HepG2 (cell line): ENCODE measurements at regions not wholly inside any gene's neighbourhood (a gene's known extent, or its start where the extent isn't known, plus 50 kb on each side); places are given as distances from the start of the nearest gene placed in this dataset.

Experiments used
- ATAC-seq: fragments of 200-7000 bp; cut with Tn5 transposase; 3 replicates; pipeline ENCODE4 v1.9.1; 2020; ENCODE audit warnings: mild to moderate bottlenecking, moderate library complexity
- BruUV-seq: library from RNA; stranded (reverse); fragments of 400-500 nt; replicated peaks from 2 replicates; lab custom pipeline; 2021; lab: Mats Ljungman, UMichigan
- CTCF ChIA-PET: fragments of 300-600 bp; formaldehyde crosslinking; extraction: SDS; loops from one replicate; lab custom pipeline; 2021; ENCODE audit warnings: low total read pairs, inconsistent platforms, low intra/inter-chr PET ratio; lab: Yijun Ruan, JAX
- POLR2A ChIA-PET: fragments of 350-600 bp; sonication (Branson Sonifier 250); formaldehyde crosslinking; loops from one replicate; lab custom pipeline; 2020; ENCODE audit warnings: antibody characterized with exemption, inconsistent platforms; lab: Yijun Ruan, JAX
- DNase-seq: peaks from one replicate; pipeline ENCODE4 v3.0.0-alpha.2; 2015; ENCODE audit warnings: low spot score
- FAIRE-seq: peaks from 3 replicates; lab custom pipeline; 2011; peaks lifted over from hg19 to GRCh38; lab: Jason Lieb, UNC
- H2AFZ ChIP-seq: one replicate; pipeline ENCODE4 v1.6.1; 2011; ENCODE audit warnings: low read length, inconsistent platforms
- H3K27ac ChIP-seq: fragments of 300-600 bp; 3 replicates; pipeline ENCODE4 v1.8.0; 2011; ENCODE audit warnings: mixed run types, mild to moderate bottlenecking, mixed read lengths, low read length, inconsistent platforms; ENCODE audit not compliant: insufficient read depth; ENCODE audit errors: extremely low read length
- H3K27me3 ChIP-seq, 2 experiments: fragments of 200-600 bp in 1 of 2; 2 replicates in 1 of 2; 3 replicates in 1 of 2; pipeline versions ENCODE4 v1.6.0 to v1.8.0; 2011; ENCODE audit warnings: low read length in 2 of 2, mild to moderate bottlenecking in 2 of 2, moderate library complexity in 2 of 2, inconsistent platforms in 1 of 2; ENCODE audit not compliant: insufficient read depth in 2 of 2, control insufficient read depth in 1 of 2
- H3K36me3 ChIP-seq, 2 experiments: fragments of 200-600 bp in 1 of 2; replicated peaks in 1 of 2; 2 replicates in 1 of 2; 3 replicates in 1 of 2; pipeline versions ENCODE4 v1.5.1 to v1.8.0; 2011; ENCODE audit warnings: low read length in 2 of 2, inconsistent platforms in 1 of 2; ENCODE audit not compliant: insufficient read depth in 2 of 2, control insufficient read depth in 1 of 2
- H3K4me1 ChIP-seq: 2 replicates; pipeline ENCODE4 v1.5.1; 2012; ENCODE audit warnings: low read length, inconsistent platforms; ENCODE audit not compliant: insufficient read depth
- H3K4me2 ChIP-seq: 2 replicates; pipeline ENCODE4 v1.6.0; 2011; ENCODE audit warnings: low read depth, low read length, inconsistent platforms
- H3K4me3 ChIP-seq, 3 experiments: fragments of 200-600 bp in 1 of 3; sonication (generic), shearing (Covaris generic) in 1 of 3; replicated peaks in 1 of 3; 2 replicates each; pipeline ENCODE4 v1.5.1; 2011 to 2016; ENCODE audit warnings: low read length in 3 of 3, inconsistent platforms in 2 of 3, low read depth in 2 of 3, mild to moderate bottlenecking in 2 of 3, control low read depth in 1 of 3, mixed read lengths in 1 of 3; ENCODE audit not compliant: insufficient read depth in 1 of 3
- H3K79me2 ChIP-seq: one replicate; pipeline ENCODE4 v1.6.1; 2011; ENCODE audit warnings: low read length, inconsistent platforms; ENCODE audit not compliant: insufficient read depth
- H3K9ac ChIP-seq: 2 replicates; pipeline ENCODE4 v1.6.0; 2011; ENCODE audit warnings: mild to moderate bottlenecking, low read depth, low read length, inconsistent platforms; ENCODE audit not compliant: insufficient read depth
- H3K9me3 ChIP-seq: 2 replicates; pipeline ENCODE4 v1.5.1; 2012; ENCODE audit warnings: mild to moderate bottlenecking, low read length
- H4K20me1 ChIP-seq: 2 replicates; pipeline ENCODE4 v1.6.0; 2011; ENCODE audit warnings: inconsistent platforms, mild to moderate bottlenecking, low read length, moderate library complexity; ENCODE audit not compliant: insufficient read depth
- ARHGAP35 ChIP-seq: sonication (generic); formaldehyde crosslinking; IDR thresholded peaks from 2 replicates; pipeline ENCODE4 v1.9.0; 2022; ENCODE audit warnings: mild to moderate bottlenecking, inconsistent platforms, moderate library complexity, missing genetic modification reagents, borderline replicate concordance
- BRD4 ChIP-seq: sonication (generic); formaldehyde crosslinking; IDR thresholded peaks from 2 replicates; pipeline ENCODE4 v1.4.0; 2020; ENCODE audit warnings: missing genetic modification reagents
- DBP ChIP-seq: sonication (generic); formaldehyde crosslinking; IDR thresholded peaks from 2 replicates; pipeline ENCODE4 v1.4.0; 2020; ENCODE audit warnings: missing genetic modification reagents; ENCODE audit errors: not compliant biosample characterization
- FOXJ3 ChIP-seq: sonication (generic); formaldehyde crosslinking; IDR thresholded peaks from 2 replicates; pipeline ENCODE4 v1.4.0; 2020; ENCODE audit warnings: missing genetic modification reagents, mild to moderate bottlenecking, borderline replicate concordance
- HHEX ChIP-seq: IDR thresholded peaks from 2 replicates; pipeline ENCODE4 v1.6.1; 2016; ENCODE audit warnings: control low read depth
- KLF11 ChIP-seq: IDR thresholded peaks from 2 replicates; pipeline ENCODE4 v1.6.1; 2016; ENCODE audit warnings: missing compliant biosample characterization
- KLF13 ChIP-seq: sonication (generic); formaldehyde crosslinking; IDR thresholded peaks from 2 replicates; pipeline ENCODE4 v1.4.0; 2020; ENCODE audit warnings: mild to moderate bottlenecking, missing genetic modification reagents
- MAX ChIP-seq: IDR thresholded peaks from 2 replicates; pipeline ENCODE4 v1.6.1; 2012; ENCODE audit warnings: inconsistent platforms
- NFKBIZ ChIP-seq: IDR thresholded peaks from 2 replicates; pipeline ENCODE4 v1.6.1; 2018; ENCODE audit warnings: missing genetic modification reagents, missing compliant biosample characterization
- NKX3-1 ChIP-seq: sonication (generic); formaldehyde crosslinking; IDR thresholded peaks from 2 replicates; pipeline ENCODE4 v1.5.0; 2020; ENCODE audit warnings: missing genetic modification reagents
- PCBP1 ChIP-seq: fragments of 200-400 bp; formaldehyde crosslinking; IDR thresholded peaks from 2 replicates; pipeline ENCODE4 v1.6.1; 2017; ENCODE audit warnings: mild to moderate bottlenecking, low read depth, low read length, borderline replicate concordance
- POLR2G ChIP-seq: fragments of 200-400 bp; formaldehyde crosslinking; IDR thresholded peaks from 2 replicates; pipeline ENCODE4 v1.6.1; 2018; ENCODE audit warnings: mild to moderate bottlenecking, low read depth, low read length, moderate library complexity
- PPARG ChIP-seq: conservative IDR thresholded peaks from 2 replicates; pipeline ENCODE4 v1.6.1; 2016; ENCODE audit warnings: missing biosample characterization, missing genetic modification reagents
- SETDB1 ChIP-seq: sonication (generic); formaldehyde crosslinking; IDR thresholded peaks from 2 replicates; pipeline ENCODE4 v1.5.1; 2020; ENCODE audit warnings: missing genetic modification reagents, mild to moderate bottlenecking, borderline replicate concordance
- SMAD9 ChIP-seq: sonication (generic); formaldehyde crosslinking; IDR thresholded peaks from 2 replicates; pipeline ENCODE4 v1.5.1; 2020; ENCODE audit warnings: mild to moderate bottlenecking, missing genetic modification reagents
- TERF1 ChIP-seq: sonication (generic); formaldehyde crosslinking; IDR thresholded peaks from 2 replicates; pipeline ENCODE4 v1.8.0; 2022; ENCODE audit warnings: mild to moderate bottlenecking, missing genetic modification reagents, moderate library complexity
- ZMYM2 ChIP-seq: sonication (generic); formaldehyde crosslinking; IDR thresholded peaks from 2 replicates; pipeline ENCODE4 v1.8.0; 2022; ENCODE audit warnings: mild to moderate bottlenecking, missing genetic modification reagents
- ZNF772 ChIP-seq: sonication (generic); formaldehyde crosslinking; IDR thresholded peaks from 2 replicates; pipeline ENCODE4 v1.5.0; 2020; ENCODE audit warnings: mild to moderate bottlenecking, missing genetic modification reagents
- WGBS: methylation state at CpG from one replicate; pipeline ENCODE4 v1.1.6; 2017; ENCODE audit warnings: low lambda C conversion rate; 5-methylcytosine and 5-hydroxymethylcytosine counted together
- in situ Hi-C: cut with HindIII; loops from 2 replicates; pipeline ENCODE4 v1.10.0; 2017; ENCODE audit warnings: low pct_unique_long_range_greater_than_20kb; ENCODE audit not compliant: extremely low pct_ligation_motif_present
- intact Hi-C: fragments of 100-400 bp; cut with micrococcal nuclease; formaldehyde crosslinking; loops from one replicate; pipeline ENCODE4 v1.10.0; 2022; ENCODE audit not compliant: unreplicated experiment
- TF ChIP-seq, protein P1 (sequence below): sonication (generic); formaldehyde crosslinking; IDR thresholded peaks from 2 replicates; pipeline ENCODE4 v1.4.0; 2020; ENCODE audit warnings: missing genetic modification reagents

DNA sequence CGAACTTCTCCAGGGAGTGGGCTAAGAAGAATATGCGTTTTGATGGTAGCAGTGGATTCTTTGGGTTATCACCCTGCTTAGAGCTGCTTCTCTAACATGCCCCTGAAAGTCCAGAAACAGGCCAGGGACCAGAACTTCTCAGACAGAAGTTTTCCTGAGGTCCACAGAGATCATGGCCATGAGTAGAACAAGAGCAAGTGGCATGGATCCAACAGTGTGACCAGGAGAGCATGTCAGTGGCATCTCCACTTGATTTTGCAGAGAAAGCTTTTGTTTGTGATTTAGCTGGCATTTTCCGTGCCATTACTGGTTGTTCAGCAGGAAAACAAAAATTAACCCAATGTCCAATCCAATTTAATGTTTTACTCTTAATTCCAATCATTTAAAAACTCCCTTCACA is 298.5 kb upstream of the CD180 start (continued):
- no peak for TF ChIP-seq PCBP1
- TF ChIP-seq PPARG (CRISPR knock-in tag) = no peak
- TF ChIP-seq POLR2G = no peak
- no peak for TF ChIP-seq HHEX (CRISPR knock-in tag)
- no peak for TF ChIP-seq MAX

GRCh38 chr5:67494186-67494855 is 297.7 kb upstream of the CD180 start:
- intact Hi-C loops (loop anchor here (10.0 kb wide), 1 partner anchor 250 kb away; no protein-coding TSS in a partner anchor), in situ Hi-C loops (loop anchor here (10.0 kb wide), 1 partner anchor 760 kb away; no protein-coding TSS in a partner anchor)
- Histone ChIP-seq H3K27ac (no peak overlapping the region), H3K4me3 (no peak overlapping the region), H2AFZ (no peak overlapping the region), H3K79me2 (no peaks in the 10 kb centered on the region), H3K4me2 (no peak overlapping the region), H3K9ac (no peak overlapping the region), H3K27me3 (no peaks in the 10 kb centered on the region), H3K4me1 (no peaks in the 10 kb centered on the region), H4K20me1 (no peaks in the 10 kb centered on the region), H3K36me3 (no peaks in the 10 kb centered on the region), H3K9me3 (0 out of 2 replicates have a peak, but pooled peaks cover 1% of the 10 kb centered on the region)
- ATAC-seq = no peak
- TF ChIP-seq TERF1 (no peak), NFKBIZ (no peak), ZNF772 (CRISPR knock-in tag) (no peak), SETDB1 (CRISPR knock-in tag) (no peak), NKX3-1 (no peak), ARHGAP35 (CRISPR knock-in tag) (no peak), FOXJ3 (no peak), ZMYM2 (no peak), DBP (CRISPR knock-in tag) (no peak), SMAD9 (CRISPR knock-in tag) (no peak), KLF11 (no peak), KLF13 (no peak), BRD4 (CRISPR knock-in tag) (no peak)
- TF ChIP-seq, protein P1, sequence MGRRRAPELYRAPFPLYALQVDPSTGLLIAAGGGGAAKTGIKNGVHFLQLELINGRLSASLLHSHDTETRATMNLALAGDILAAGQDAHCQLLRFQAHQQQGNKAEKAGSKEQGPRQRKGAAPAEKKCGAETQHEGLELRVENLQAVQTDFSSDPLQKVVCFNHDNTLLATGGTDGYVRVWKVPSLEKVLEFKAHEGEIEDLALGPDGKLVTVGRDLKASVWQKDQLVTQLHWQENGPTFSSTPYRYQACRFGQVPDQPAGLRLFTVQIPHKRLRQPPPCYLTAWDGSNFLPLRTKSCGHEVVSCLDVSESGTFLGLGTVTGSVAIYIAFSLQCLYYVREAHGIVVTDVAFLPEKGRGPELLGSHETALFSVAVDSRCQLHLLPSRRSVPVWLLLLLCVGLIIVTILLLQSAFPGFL (CRISPR knock-in tag) = no peak
- no peak for DNase-seq
- BruUV-seq = no TSS peak
- no peak for FAIRE-seq
- POLR2A ChIA-PET = interaction anchor here (1.0 kb wide), 1 partner anchor 721 kb away, joined by 3 read pairs; the partner anchor contains the start of gene PIK3R1
- 76% methylated on average over 14 of the region's 14 CpGs for WGBS
- CTCF ChIA-PET = no interaction called here
